IMR-90 (cell line): ENCODE measurements at regions not wholly inside any gene's neighbourhood (a gene's known extent, or its start where the extent isn't known, plus 50 kb on each side); places are given as distances from the start of the nearest gene placed in this dataset.

ENCODE experiments used
- ATAC-seq: fragments of 200-7000 bp; cut with Tn5 transposase; 2 replicates; pipeline ENCODE4 v1.9.1; 2020; ENCODE audit warnings: low read depth, mild to moderate bottlenecking, moderate library complexity
- BruUV-seq: library from RNA; stranded (reverse); fragments of 400-500 nt; replicated peaks from 2 replicates; lab custom pipeline; 2021; lab: Mats Ljungman, UMichigan
- CTCF ChIA-PET: fragments of 300-600 bp; formaldehyde crosslinking; extraction: SDS; loops from one replicate; lab custom pipeline; 2021; ENCODE audit warnings: antibody characterized with exemption; lab: Yijun Ruan, JAX
- POLR2A ChIA-PET: fragments of 300-600 bp; sonication (Branson Sonifier 250); formaldehyde crosslinking; loops from one replicate; lab custom pipeline; 2022; ENCODE audit warnings: antibody characterized with exemption; ENCODE audit not compliant: unreplicated experiment; lab: Charles Lee
- DNase-seq: peaks from one replicate; pipeline ENCODE4 v3.0.0; 2013
- H2AFZ ChIP-seq: replicated peaks from 2 replicates; pipeline ENCODE3; 2013; ENCODE audit warnings: low read length, mild to moderate bottlenecking; ENCODE audit not compliant: poor library complexity
- H2AK5ac ChIP-seq: 2 replicates; pipeline ENCODE4 v1.6.1; 2013; ENCODE audit warnings: low read depth, low read length, inconsistent platforms
- H2AK9ac ChIP-seq: replicated peaks from 2 replicates; pipeline ENCODE3; 2013; ENCODE audit warnings: mild to moderate bottlenecking, low read depth, low read length, moderate library complexity; ENCODE audit not compliant: poor library complexity
- H2BK120ac ChIP-seq: 2 replicates; pipeline ENCODE4 v1.6.1; 2013; ENCODE audit warnings: low read depth, low read length, inconsistent platforms
- H2BK15ac ChIP-seq: 3 replicates; pipeline ENCODE4 v1.6.1; 2013; ENCODE audit warnings: low read depth, low read length, inconsistent platforms
- H2BK20ac ChIP-seq: 2 replicates; pipeline ENCODE4 v1.6.1; 2013; ENCODE audit warnings: low read depth, mild to moderate bottlenecking, inconsistent platforms, low read length, moderate library complexity
- H2BK5ac ChIP-seq: 2 replicates; pipeline ENCODE4 v1.6.1; 2013; ENCODE audit warnings: mild to moderate bottlenecking, low read depth, low read length, inconsistent platforms; ENCODE audit not compliant: poor library complexity, severe bottlenecking
- H3K14ac ChIP-seq: replicated peaks from 2 replicates; pipeline ENCODE4 v1.6.1; 2013; ENCODE audit warnings: low read depth, low read length, inconsistent platforms
- H3K18ac ChIP-seq: 2 replicates; pipeline ENCODE4 v1.6.1; 2013; ENCODE audit warnings: low read depth, low read length, control low read depth
- H3K23ac ChIP-seq: 2 replicates; pipeline ENCODE4 v1.6.1; 2013; ENCODE audit warnings: low read depth, low read length, inconsistent platforms
- H3K27ac ChIP-seq: 2 replicates; pipeline ENCODE4 v1.5.1; 2013; ENCODE audit warnings: mild to moderate bottlenecking, control low read depth, low read length; ENCODE audit not compliant: insufficient read depth
- H3K27me3 ChIP-seq: 2 replicates; pipeline ENCODE4 v1.6.1; 2013; ENCODE audit warnings: low read length; ENCODE audit not compliant: control insufficient read depth, insufficient read depth
- H3K36me3 ChIP-seq: 2 replicates; pipeline ENCODE4 v1.6.1; 2013; ENCODE audit warnings: low read length, mixed read lengths; ENCODE audit not compliant: control insufficient read depth, insufficient read depth
- H3K4ac ChIP-seq: 2 replicates; pipeline ENCODE4 v1.6.1; 2013; ENCODE audit warnings: low read depth, low read length, inconsistent platforms
- H3K4me1 ChIP-seq: 2 replicates; pipeline ENCODE4 v1.6.1; 2013; ENCODE audit warnings: low read length, mixed read lengths; ENCODE audit not compliant: control insufficient read depth, insufficient read depth
- H3K4me2 ChIP-seq: 2 replicates; pipeline ENCODE4 v1.6.1; 2013; ENCODE audit warnings: low read depth, mild to moderate bottlenecking, control low read depth, low read length, moderate library complexity
- H3K4me3 ChIP-seq: 2 replicates; pipeline ENCODE4 v1.5.1; 2013; ENCODE audit warnings: low read depth, mild to moderate bottlenecking, control low read depth, low read length, moderate library complexity; ENCODE audit not compliant: insufficient read depth
- H3K56ac ChIP-seq: 2 replicates; pipeline ENCODE4 v1.6.1; 2013; ENCODE audit warnings: low read length, inconsistent platforms; ENCODE audit not compliant: insufficient read depth; ENCODE audit errors: extremely low read depth
- H3K79me1 ChIP-seq, 2 experiments: 2 replicates each; pipeline ENCODE4 v1.6.1; 2013; ENCODE audit warnings: low read length in 2 of 2, inconsistent platforms in 1 of 2, low read depth in 1 of 2
- H3K9ac ChIP-seq: 2 replicates; pipeline ENCODE4 v1.6.1; 2013; ENCODE audit warnings: low read depth, low read length, control low read depth
- H3K9me1 ChIP-seq: 2 replicates; pipeline ENCODE4 v1.6.1; 2013; ENCODE audit warnings: low read length, inconsistent platforms; ENCODE audit not compliant: insufficient read depth
- H3K9me3 ChIP-seq: 2 replicates; pipeline ENCODE4 v1.6.1; 2013; ENCODE audit warnings: low read length; ENCODE audit not compliant: control insufficient read depth, insufficient read depth
- H4K20me1 ChIP-seq: 2 replicates; pipeline ENCODE4 v1.6.1; 2013; ENCODE audit warnings: low read length, inconsistent platforms; ENCODE audit not compliant: insufficient read depth
- H4K5ac ChIP-seq: 2 replicates; pipeline ENCODE4 v1.6.1; 2013; ENCODE audit warnings: mild to moderate bottlenecking, low read depth, low read length, control low read depth
- H4K8ac ChIP-seq, 2 experiments: 2 replicates each; pipeline ENCODE4 v1.6.1; 2013; ENCODE audit warnings: low read depth in 2 of 2, low read length in 2 of 2, control low read depth in 1 of 2, inconsistent platforms in 1 of 2
- H4K91ac ChIP-seq: 2 replicates; pipeline ENCODE4 v1.6.1; 2013; ENCODE audit warnings: low read depth, low read length, inconsistent platforms; ENCODE audit not compliant: insufficient read depth
- BHLHE40 ChIP-seq: fragments of 150-350 bp; IDR thresholded peaks from 2 replicates; pipeline ENCODE4 v1.6.1; 2016; ENCODE audit warnings: mild to moderate bottlenecking, low read depth, low read length
- CEBPB ChIP-seq: IDR thresholded peaks from 2 replicates; pipeline ENCODE4 v1.6.1; 2012; ENCODE audit warnings: low read depth, low read length, improper control_type of control experiment
- CHD1 ChIP-seq: IDR thresholded peaks from 2 replicates; pipeline ENCODE4 v1.6.1; 2012; ENCODE audit warnings: low read depth, low read length, improper control_type of control experiment
- CTCF ChIP-seq: conservative IDR thresholded peaks from 2 replicates; pipeline ENCODE4 v1.5.1; 2012; ENCODE audit warnings: mild to moderate bottlenecking, low read depth, low read length, improper control_type of control experiment
- ELK1 ChIP-seq: fragments of 150-350 bp; IDR thresholded peaks from 2 replicates; pipeline ENCODE4 v1.6.1; 2016; ENCODE audit warnings: low read depth, mild to moderate bottlenecking, low read length, moderate library complexity, borderline replicate concordance
- FOS ChIP-seq: fragments of 150-350 bp; IDR thresholded peaks from 2 replicates; pipeline ENCODE4 v1.6.1; 2016; ENCODE audit warnings: low read depth, low read length
- MAFK ChIP-seq: IDR thresholded peaks from 2 replicates; pipeline ENCODE4 v1.6.1; 2012; ENCODE audit warnings: low read depth, low read length, improper control_type of control experiment
- MAZ ChIP-seq: IDR thresholded peaks from 2 replicates; pipeline ENCODE4 v1.6.1; 2012; ENCODE audit warnings: low read depth, mild to moderate bottlenecking, low read length, improper control_type of control experiment, moderate library complexity, borderline replicate concordance
- MXI1 ChIP-seq: IDR thresholded peaks from 2 replicates; pipeline ENCODE4 v1.6.1; 2012; ENCODE audit warnings: low read depth, mild to moderate bottlenecking, low read length, moderate library complexity, borderline replicate concordance
- NFE2L2 ChIP-seq: fragments of 150-350 bp; IDR thresholded peaks from 2 replicates; pipeline ENCODE4 v1.6.1; 2016; ENCODE audit warnings: low read depth, mild to moderate bottlenecking, low read length
- POLR2A ChIP-seq: IDR thresholded peaks from 2 replicates; pipeline ENCODE4 v1.6.1; 2012; ENCODE audit warnings: mild to moderate bottlenecking, low read depth, low read length
- RAD21 ChIP-seq: IDR thresholded peaks from 2 replicates; pipeline ENCODE4 v1.6.1; 2012; ENCODE audit warnings: low read length, improper control_type of control experiment
- RCOR1 ChIP-seq: IDR thresholded peaks from 2 replicates; pipeline ENCODE4 v1.6.1; 2012; ENCODE audit warnings: mild to moderate bottlenecking, low read length, improper control_type of control experiment; ENCODE audit not compliant: insufficient replicate concordance
- RFX5 ChIP-seq: IDR thresholded peaks from 2 replicates; pipeline ENCODE4 v1.8.0; 2012; ENCODE audit warnings: low read depth, mild to moderate bottlenecking, low read length, moderate library complexity
- USF2 ChIP-seq: fragments of 150-350 bp; IDR thresholded peaks from 2 replicates; pipeline ENCODE4 v1.6.1; 2017; ENCODE audit warnings: mild to moderate bottlenecking, antibody characterized with exemption, low read length, low read depth
- WGBS, 2 experiments: methylation state at CpG; one replicate each; pipeline versions ENCODE4 v1.1.5 to v1.1.7; 2013; ENCODE audit warnings: missing lambda C conversion rate in 2 of 2; ENCODE audit not compliant: insufficient read length in 1 of 2; ENCODE audit errors: extremely low coverage in 2 of 2; 5-methylcytosine and 5-hydroxymethylcytosine counted together
- dilution Hi-C: fragments of 300-500 bp; cut with HindIII; formaldehyde crosslinking; loops from one replicate; pipeline ENCODE4 v1.14.3; 2018; ENCODE audit warnings: low sequenced_read_pairs; ENCODE audit not compliant: unreplicated experiment
- in situ Hi-C: fragments of 300-500 bp; cut with MboI; formaldehyde crosslinking; loops from 3 replicates; pipeline ENCODE4 v1.14.3; 2019; ENCODE audit warnings: low sequenced_read_pairs, inconsistent platforms, mixed read lengths
- intact Hi-C: fragments of 100-400 bp; cut with micrococcal nuclease; formaldehyde crosslinking; loops from 2 replicates; pipeline ENCODE4 v1.10.0; 2022

GRCh38 chr1:201736707-201737320 is 92.1 kb upstream of the IPO9 start:
- peaks cover 45% of the 10 kb centered on the region for H3K4me1 ChIP-seq
- dilution Hi-C loops: no loop called here
- TF ChIP-seq BHLHE40: no peak
- TF ChIP-seq NFE2L2: no peak
- TF ChIP-seq RFX5: no peak
- no peak for TF ChIP-seq RAD21
- no peak for TF ChIP-seq RCOR1
- no peak for TF ChIP-seq MXI1
- no peak for TF ChIP-seq CHD1
- TF ChIP-seq MAZ: no peak
- no peak for TF ChIP-seq ELK1
- no peak for TF ChIP-seq CEBPB
- no peak for TF ChIP-seq USF2
- TF ChIP-seq CTCF: no peak
- no peak for TF ChIP-seq MAFK
- TF ChIP-seq FOS: no peak
- no peak for TF ChIP-seq POLR2A

More at GRCh38 chr1:201736707-201737320, 92.1 kb upstream of the IPO9 start:
- H3K79me1 ChIP-seq: peaks cover 61 to 94% of the 10 kb centered on the region in 2 experiments
- peaks cover 52% of the 10 kb centered on the region for H3K9me1 ChIP-seq
- H3K27ac ChIP-seq: no peak overlapping the region; the same call in 1 of the 2 replicates
- peak overlapping the region; percentile 28 for H3K23ac ChIP-seq
- in situ Hi-C loops: no loop called here
- H3K27me3 ChIP-seq: no peaks in the 10 kb centered on the region
- peak overlapping the region; percentile 61; the same call in 1 of the 2 replicates for H4K91ac ChIP-seq
- H3K36me3 ChIP-seq: peaks cover 2% of the 10 kb centered on the region
- H2AK5ac ChIP-seq: peak overlapping the region; percentile 82
- 0 out of 2 replicates have a peak overlapping the region, but pooled peaks have one; percentile 8 for H4K5ac ChIP-seq
- H3K4ac ChIP-seq: peak overlapping the region; percentile 42
- ChIA-PET POLR2A (no interaction called here), CTCF (no interaction called here)
- peak overlapping the region; percentile 48; the same call in 1 of the 2 replicates for H3K18ac ChIP-seq
- H3K4me3 ChIP-seq: no peak overlapping the region
- H2BK20ac ChIP-seq: peak overlapping the region; percentile 78; the same call in 1 of the 2 replicates
- peak overlapping the region; percentile 31; the same call in 1 of the 2 replicates for H3K9ac ChIP-seq
- no peak overlapping the region for H2AK9ac ChIP-seq
- WGBS, 2 experiments: 80% methylated on average over 1 of the region's 6 CpGs; no CpG with 5 or more reads in 1 of the 2 experiments
- no peak overlapping the region for H2AFZ ChIP-seq
- peak overlapping the region; percentile 59 for H2BK120ac ChIP-seq
- no peak for DNase-seq
- H3K56ac ChIP-seq: no peak overlapping the region
- H4K8ac ChIP-seq: peak overlapping the region in 1 of 2 experiments; percentile 48; a peak in 2 of 4 replicates
- peak overlapping the region; percentile 75 for H2BK5ac ChIP-seq
- no peak for ATAC-seq
- intact Hi-C loops: no loop called here
- peaks cover 91% of the 10 kb centered on the region for H4K20me1 ChIP-seq
- H3K4me2 ChIP-seq: no peak overlapping the region
- no peaks in the 10 kb centered on the region for H3K9me3 ChIP-seq
- H2BK15ac ChIP-seq: peak overlapping the region; percentile 27; the same call in 2 of the 3 replicates
- H3K14ac ChIP-seq: peak overlapping the region; percentile 51
- BruUV-seq: no TSS peak
